HCT116 (cell line): ENCODE measurements at regions not wholly inside any gene's neighbourhood (a gene's known extent, or its start where the extent isn't known, plus 50 kb on each side); places are given as distances from the start of the nearest gene placed in this dataset.
A peak's percentile ranks its signal among the peaks of the same experiment; 100 is the strongest.

Experiments
- ATAC-seq: fragments of 200-7000 bp; cut with Tn5 transposase; 2 replicates; pipeline ENCODE4 v1.9.1; 2020; ENCODE audit warnings: mild to moderate bottlenecking, moderate library complexity
- BruUV-seq: library from RNA; stranded (reverse); fragments of 400-500 nt; replicated peaks from 2 replicates; lab custom pipeline; 2021; lab: Mats Ljungman, UMichigan
- CTCF ChIA-PET: fragments of 300-600 bp; sonication (Branson Sonifier 250); formaldehyde crosslinking; loops from one replicate; lab custom pipeline; 2021; ENCODE audit warnings: antibody characterized with exemption; lab: Charles Lee
- POLR2A ChIA-PET: fragments of 300-600, 350-600 bp; sonication (Branson Sonifier 250); formaldehyde crosslinking; loops from one replicate; lab custom pipeline; 2021; ENCODE audit warnings: antibody characterized with exemption; lab: Charles Lee
- RAD21 ChIA-PET, 2 experiments: fragments of 300-600 bp; sonication (Branson Sonifier 250); formaldehyde crosslinking; loops; one replicate each; lab custom pipeline; 2023; ENCODE audit warnings: low total read pairs in 2 of 2; ENCODE audit not compliant: uncharacterized antibody in 2 of 2, unreplicated experiment in 2 of 2, low non-redundant PET in 1 of 2; lab: Charles Lee
- DNase-seq: peaks from one replicate; pipeline ENCODE4 v3.0.0-alpha.2; 2010; ENCODE audit warnings: low read depth, low spot score
- H2AFZ ChIP-seq: fragments of 200-600 bp; shearing (Covaris generic), sonication (generic); 2 replicates; pipeline ENCODE4 v1.6.1; 2017; ENCODE audit warnings: low read depth, mixed run types, mixed read lengths, antibody characterized with exemption, low read length; ENCODE audit not compliant: poor library complexity, severe bottlenecking
- H3K27ac ChIP-seq: 2 replicates; pipeline ENCODE4 v1.5.1; 2012; ENCODE audit warnings: low read depth, low read length
- H3K27me3 ChIP-seq: fragments of 200-600 bp; sonication (generic); 2 replicates; pipeline ENCODE4 v1.6.1; 2016; ENCODE audit warnings: mixed run types, low read length, mixed read lengths; ENCODE audit not compliant: insufficient read depth
- H3K36me3 ChIP-seq, 2 experiments: fragments of 200-500 bp in 1 of 2; fragments of 200-600 bp in 1 of 2; sonication (Bioruptor generic) in 1 of 2; sonication (generic) in 1 of 2; 2 replicates each; pipeline versions ENCODE4 v1.5.1 to v1.6.1; 2014 to 2016; ENCODE audit warnings: low read length in 2 of 2, inconsistent platforms in 1 of 2, mixed read lengths in 1 of 2, mixed run types in 1 of 2; ENCODE audit not compliant: insufficient read depth in 2 of 2, control insufficient read depth in 1 of 2
- H3K4me1 ChIP-seq, 2 experiments: fragments of 200-600 bp in 1 of 2; sonication (generic) in 1 of 2; 2 replicates each; pipeline versions ENCODE4 v1.5.1 to v1.6.1; 2012 to 2017; ENCODE audit warnings: low read length in 2 of 2, inconsistent platforms in 1 of 2, mild to moderate bottlenecking in 1 of 2, mixed read lengths in 1 of 2, mixed run types in 1 of 2, moderate library complexity in 1 of 2; ENCODE audit not compliant: insufficient read depth in 2 of 2, control insufficient read depth in 1 of 2
- H3K4me2 ChIP-seq: fragments of 200-600 bp; sonication (generic); 2 replicates; pipeline ENCODE4 v1.6.1; 2017; ENCODE audit warnings: mixed run types, low read length, mixed read lengths
- H3K4me3 ChIP-seq, 2 experiments: fragments of 200-600 bp in 1 of 2; sonication (generic) in 1 of 2; replicated peaks in 1 of 2; 2 replicates each; pipeline ENCODE4 v1.5.1; 2011 to 2016; ENCODE audit warnings: low read length in 2 of 2, control low read depth in 1 of 2, low read depth in 1 of 2, mild to moderate bottlenecking in 1 of 2, mixed read lengths in 1 of 2, mixed run types in 1 of 2
- H3K79me2 ChIP-seq: fragments of 200-600 bp; sonication (generic); 2 replicates; pipeline ENCODE4 v1.6.1; 2017; ENCODE audit warnings: mild to moderate bottlenecking, mixed run types, low read length, moderate library complexity, mixed read lengths; ENCODE audit not compliant: insufficient read depth
- H3K9ac ChIP-seq: fragments of 200-600 bp; sonication (generic); 2 replicates; pipeline ENCODE4 v1.6.1; 2016; ENCODE audit warnings: low read length, mixed read lengths
- H3K9me2 ChIP-seq: fragments of 200-600 bp; sonication (generic), shearing (Covaris generic); 2 replicates; pipeline ENCODE4 v1.6.1; 2017; ENCODE audit warnings: mixed run types, mild to moderate bottlenecking, moderate library complexity; ENCODE audit not compliant: insufficient read depth
- H3K9me3 ChIP-seq, 2 experiments: fragments of 200-500 bp in 1 of 2; fragments of 200-600 bp in 1 of 2; sonication (Bioruptor generic) in 1 of 2; sonication (generic) in 1 of 2; 2 replicates each; pipeline ENCODE4 v1.6.1; 2014 to 2017; ENCODE audit warnings: low read length in 2 of 2, mixed read lengths in 2 of 2, inconsistent platforms in 1 of 2, low read depth in 1 of 2, mild to moderate bottlenecking in 1 of 2, mixed run types in 1 of 2, moderate library complexity in 1 of 2; ENCODE audit not compliant: control insufficient read depth in 1 of 2, insufficient read depth in 1 of 2
- H4K20me1 ChIP-seq: fragments of 200-600 bp; sonication (generic), shearing (Covaris generic); 2 replicates; pipeline ENCODE4 v1.6.1; 2017; ENCODE audit warnings: mixed run types, mild to moderate bottlenecking, moderate library complexity; ENCODE audit not compliant: insufficient read depth
- CBX3 ChIP-seq: IDR thresholded peaks from 2 replicates; pipeline ENCODE4 v1.6.1; 2012; ENCODE audit warnings: low read depth
- CEBPB ChIP-seq: IDR thresholded peaks from 2 replicates; pipeline ENCODE4 v1.6.1; 2012; ENCODE audit warnings: low read depth
- CTCF ChIP-seq, 3 experiments: fragments of 200-600 bp in 1 of 3; sonication (generic) in 1 of 3; IDR thresholded peaks in 2 of 3; conservative IDR thresholded peaks in 1 of 3; 2 replicates each; pipeline ENCODE4 v1.5.1; 2012 to 2017; ENCODE audit warnings: low read depth in 2 of 3, low read length in 2 of 3, antibody characterized with exemption in 1 of 3, borderline replicate concordance in 1 of 3, control low read depth in 1 of 3, mild to moderate bottlenecking in 1 of 3, mixed read lengths in 1 of 3, mixed run types in 1 of 3, moderate library complexity in 1 of 3; ENCODE audit not compliant: insufficient read depth in 1 of 3
- EGR1 ChIP-seq: IDR thresholded peaks from 2 replicates; pipeline ENCODE4 v1.6.1; 2012; ENCODE audit warnings: low read depth
- EZH2 ChIP-seq: fragments of 200-600 bp; sonication (generic); IDR thresholded peaks from 2 replicates; pipeline ENCODE4 v1.6.1; 2017; ENCODE audit warnings: antibody characterized with exemption, mixed run types
- FOSL1 ChIP-seq: IDR thresholded peaks from 2 replicates; pipeline ENCODE4 v1.6.1; 2012; ENCODE audit warnings: low read depth
- JUND ChIP-seq: IDR thresholded peaks from 2 replicates; pipeline ENCODE4 v1.6.1; 2012
- MAX ChIP-seq: IDR thresholded peaks from 2 replicates; pipeline ENCODE4 v1.6.1; 2012
- POLR2A ChIP-seq: IDR thresholded peaks from 2 replicates; pipeline ENCODE4 v1.7.0; 2011; ENCODE audit warnings: borderline replicate concordance; ENCODE audit not compliant: insufficient read depth, insufficient read length; ENCODE audit errors: extremely low read depth
- RAD21 ChIP-seq: IDR thresholded peaks from 2 replicates; pipeline ENCODE4 v1.6.1; 2012; ENCODE audit warnings: low read depth, mild to moderate bottlenecking
- SIN3A ChIP-seq: IDR thresholded peaks from 2 replicates; pipeline ENCODE4 v1.6.1; 2012; ENCODE audit warnings: low read depth
- SP1 ChIP-seq: IDR thresholded peaks from 2 replicates; pipeline ENCODE4 v1.6.1; 2012; ENCODE audit warnings: low read depth
- SRF ChIP-seq: IDR thresholded peaks from 2 replicates; pipeline ENCODE4 v1.6.1; 2012; ENCODE audit warnings: low read depth
- TCF7L2 ChIP-seq: IDR thresholded peaks from 2 replicates; pipeline ENCODE4 v1.7.0; 2011; ENCODE audit warnings: borderline replicate concordance, inconsistent platforms; ENCODE audit not compliant: insufficient read depth, insufficient read length; ENCODE audit errors: extremely low read depth
- YY1 ChIP-seq: IDR thresholded peaks from 2 replicates; pipeline ENCODE4 v1.6.1; 2011; ENCODE audit warnings: low read length, low read depth, moderate library complexity, mild to moderate bottlenecking; ENCODE audit not compliant: insufficient replicate concordance; ENCODE audit errors: extremely low read depth
- ZBTB33 ChIP-seq: IDR thresholded peaks from 2 replicates; pipeline ENCODE4 v1.6.1; 2011; ENCODE audit warnings: mild to moderate bottlenecking, low read length, moderate library complexity; ENCODE audit not compliant: insufficient replicate concordance; ENCODE audit errors: extremely low read depth
- ZNF274 ChIP-seq: fragments of 200-500 bp; sonication (Bioruptor generic); IDR thresholded peaks from 2 replicates; pipeline ENCODE4 v1.6.1; 2014; ENCODE audit warnings: mild to moderate bottlenecking, low read depth, low read length, inconsistent platforms
- intact Hi-C: fragments of 100-400 bp; cut with micrococcal nuclease; formaldehyde crosslinking; loops from 2 replicates; pipeline ENCODE4 v1.10.0; 2022

- no peak for TF ChIP-seq YY1
- peak in 1 of 3 experiments; percentile 15; a peak in 1 of 6 replicates for TF ChIP-seq CTCF (IDR thresholded peaks at IDR 0.05 in 2 of 3, conservative IDR thresholded peaks at IDR 0.05 in 1 of 3; ENCODE audit: borderline replicate concordance in 1 of 3, insufficient read depth in 1 of 3, low read depth in 2 of 3, low read length in 2 of 3)
- peak; percentile 8; the same call in 1 of the 2 replicates for TF ChIP-seq RAD21
- TF ChIP-seq FOSL1: 0 out of 2 replicates have a peak, but pooled peaks have one; percentile 5
- intact Hi-C loops: no loop called here
- RAD21 ChIA-PET: no interaction called here
- Histone ChIP-seq H3K27me3 (no peaks in the 10 kb centered on the region), H4K20me1 (no peaks in the 10 kb centered on the region), H3K4me2 (no peak overlapping the region), H3K9me2 (no peaks in the 10 kb centered on the region), H3K9ac (no peak overlapping the region), H3K4me1 (peaks cover 0 to 6% of the 10 kb centered on the region in 2 experiments; a peak in 2 of 4 replicates), H3K9me3 (no peaks in the 10 kb centered on the region), H3K36me3 (no peaks in the 10 kb centered on the region), H3K4me3 (no peak overlapping the region), H3K79me2 (no peaks in the 10 kb centered on the region), H3K27ac (no peak overlapping the region), H2AFZ (peak overlapping the region; percentile 77)
- peak; percentile 22 for DNase-seq
- CTCF ChIA-PET: no interaction called here
- peak; percentile 92 for ATAC-seq
- no TSS peak for BruUV-seq
- POLR2A ChIA-PET: no interaction called here
These were observed 129.4 kb upstream of the ARSJ start for GRCh38 chr4:114108869-114109268.

GRCh38 chr4:114109776-114110175, 130.3 kb upstream of the ARSJ start:
- Histone ChIP-seq H3K4me3 (no peak overlapping the region), H3K27me3 (no peaks in the 10 kb centered on the region), H3K4me1 (peaks cover 0 to 6% of the 10 kb centered on the region in 2 experiments; a peak in 2 of 4 replicates), H3K27ac (no peak overlapping the region), H4K20me1 (no peaks in the 10 kb centered on the region), H3K79me2 (no peaks in the 10 kb centered on the region), H3K9ac (no peak overlapping the region), H3K9me2 (no peaks in the 10 kb centered on the region), H2AFZ (no peak overlapping the region), H3K9me3 (no peaks in the 10 kb centered on the region), H3K36me3 (no peaks in the 10 kb centered on the region), H3K4me2 (no peak overlapping the region)
- ATAC-seq (no peak), DNase-seq (no peak)
- ChIA-PET CTCF (no interaction called here), RAD21 (no interaction called here), POLR2A (no interaction called here)
- intact Hi-C loops: no loop called here
- BruUV-seq: no TSS peak
- TF ChIP-seq CEBPB (no peak), YY1 (no peak), POLR2A (no peak), ZBTB33 (no peak), SP1 (no peak), JUND (no peak), SIN3A (no peak), ZNF274 (no peak), CBX3 (no peak), SRF (no peak), MAX (no peak), TCF7L2 (no peak), EZH2 (no peak), EGR1 (no peak), RAD21 (no peak)
